GM18858 (cell line): ENCODE measurements at regions not wholly inside any gene's neighbourhood (a gene's known extent, or its start where the extent isn't known, plus 50 kb on each side); places are given as distances from the start of the nearest gene placed in this dataset.

Experiments
- ATAC-seq: cut with Tn5 transposase; IDR thresholded peaks from one replicate; pipeline ENCODE4 v1.9.1; 2021; ENCODE audit not compliant: unreplicated experiment

- no peak for ATAC-seq
Observed at GRCh38 chr19:27758626-27759505, 1454.1 kb downstream of the UQCRFS1 start.

GRCh38 chr19:27754700-27755099, 1458.3 kb downstream of the UQCRFS1 start:
- no peak for ATAC-seq

GRCh38 chr19:27753622-27754021, 1459.3 kb downstream of the UQCRFS1 start:
- ATAC-seq, result no peak

GRCh38 chr19:27752530-27753184, 1460.3 kb downstream of the UQCRFS1 start:
- ATAC-seq, result no peak

GRCh38 chr19:27751044-27751391, 1461.9 kb downstream of the UQCRFS1 start:
- no peak for ATAC-seq

- ATAC-seq, result no peak
Observed at GRCh38 chr19:27750391-27751043, 1462.4 kb downstream of the UQCRFS1 start.

GRCh38 chr19:27748551-27749152, 1464.3 kb downstream of the UQCRFS1 start:
- ATAC-seq, result no peak

GRCh38 chr19:27746691-27747380, 1466.1 kb downstream of the UQCRFS1 start:
- no peak for ATAC-seq

GRCh38 chr19:27745978-27746542, 1466.9 kb downstream of the UQCRFS1 start:
- no peak for ATAC-seq

GRCh38 chr19:27744926-27745768, 1467.8 kb downstream of the UQCRFS1 start:
- no peak for ATAC-seq

- ATAC-seq, result no peak
Observed at GRCh38 chr19:27742041-27742440, 1470.9 kb downstream of the UQCRFS1 start.

GRCh38 chr19:27741236-27741635, 1471.7 kb downstream of the UQCRFS1 start:
- ATAC-seq, result no peak

- ATAC-seq, result no peak
Observed at GRCh38 chr19:27740396-27740795, 1472.6 kb downstream of the UQCRFS1 start.

GRCh38 chr19:27738569-27739193, 1474.3 kb downstream of the UQCRFS1 start:
- no peak for ATAC-seq

GRCh38 chr19:27736225-27736624, 1476.7 kb downstream of the UQCRFS1 start:
- no peak for ATAC-seq

GRCh38 chr19:27735314-27735713, 1477.6 kb downstream of the UQCRFS1 start:
- ATAC-seq, result no peak

- ATAC-seq, result no peak
Observed at GRCh38 chr19:27734496-27735220, 1478.3 kb downstream of the UQCRFS1 start.

- ATAC-seq, result no peak
Observed at GRCh38 chr19:27733551-27734266, 1479.2 kb downstream of the UQCRFS1 start.
